Pancreas (tissue), 10 donors: ENCODE measurements at regions not wholly inside any gene's neighbourhood (a gene's known extent, or its start where the extent isn't known, plus 50 kb on each side); places are given as distances from the start of the nearest gene placed in this dataset.
"Not testable (repeated sequence)": the region's sequence is repeated elsewhere in the genome, so short reads cannot be mapped to it uniquely, and the experiment has no call there.

Experiments used
- ATAC-seq, 4 donors: fragments of 200-7000 bp; cut with Tn5 transposase; one replicate each; pipeline versions ENCODE4 v1.8.0 to v1.9.1; 2020; ENCODE audit warnings: mild to moderate bottlenecking in 4 of 4, moderate library complexity in 4 of 4
- DNase-seq, 6 donors: peaks; one replicate each; pipeline ENCODE4 v3.0.0-alpha.2; 2020
- FAIRE-seq: peaks from 2 replicates; lab custom pipeline; 2012; peaks lifted over from hg19 to GRCh38; lab: Jason Lieb, UNC
- H3K27ac ChIP-seq, 4 donors: fragments of 200-600 bp; sonication (generic); 1 replicate in 3 of 4; 2 replicates in 1 of 4; pipeline versions ENCODE4 v1.5.0 to v1.8.0; 2020
- H3K27me3 ChIP-seq, 4 donors: fragments of 200-600 bp; one replicate each; pipeline ENCODE4 v1.8.0; 2021
- H3K36me3 ChIP-seq, 3 donors: fragments of 200-600 bp; sonication (generic) in 1 of 3; one replicate each; pipeline versions ENCODE4 v1.5.0 to v1.8.0; 2020 to 2021
- H3K4me1 ChIP-seq, 3 donors: fragments of 200-600 bp; one replicate each; pipeline ENCODE4 v1.8.0; 2021
- H3K4me3 ChIP-seq, 4 donors: fragments of 200-600 bp; sonication (generic) in 2 of 4; one replicate each; pipeline versions ENCODE4 v1.5.0 to v1.8.0; 2020 to 2021
- H3K9me3 ChIP-seq, 4 donors: fragments of 200-600 bp; one replicate each; pipeline ENCODE4 v1.8.0; 2021
- WGBS, 2 donors: extraction: QIAGEN DNeasy Blood & Tissue Kit; methylation state at CpG; one replicate each; pipeline ENCODE4 v1.1.7; 2013; 5-methylcytosine and 5-hydroxymethylcytosine counted together
- intact Hi-C, 3 donors: fragments of 100-400 bp; cut with DNase I; formaldehyde crosslinking; loops; one replicate each; pipeline versions ENCODE4 v1.11.1 to v1.14.2; 2022
- donor health status: healthy with polysubstance abuse.
- donor health status: DM: no; HTN: no; CAD: no; lungs with moderate emphysema.
- donor health status: DM: no; HTN: no; CAD: no.
- donor health status: control.
- donor health status: control.
- donor health status: Bipolar disorder and iron deficiency.
- donor health status: DM: yes; HTN: yes; CAD: no.
- donor health status: DM: no; HTN: no; CAD: no.
- donor health status: DM: no; HTN: no; CAD: no.
- donor health status: DM: yes; HTN: yes; CAD: no.

DNA sequence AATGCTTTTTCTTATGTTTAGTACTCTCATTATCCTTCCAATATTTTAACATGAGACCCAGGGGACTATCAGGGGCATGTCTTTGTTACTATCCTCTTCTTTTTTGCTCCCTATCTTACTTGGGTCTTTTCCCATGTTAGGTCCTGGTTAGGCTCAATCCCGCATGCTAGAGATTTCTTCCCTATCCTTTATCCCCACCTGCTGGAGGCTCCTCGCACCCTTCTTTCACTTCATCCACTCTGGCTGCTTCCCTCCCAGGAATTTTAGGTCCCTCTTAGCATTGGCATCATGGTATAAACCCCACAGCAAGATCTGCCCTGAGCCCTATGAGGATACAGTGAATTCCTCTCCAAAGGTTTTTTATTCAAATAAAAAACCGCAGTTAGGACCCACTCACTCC lies 567.3 kb downstream of the ANKRD30B start:
- H3K36me3 ChIP-seq, ATAC-seq, H3K27me3 ChIP-seq, DNase-seq, H3K4me3 ChIP-seq, FAIRE-seq, H3K9me3 ChIP-seq, H3K27ac ChIP-seq, intact Hi-C loops, H3K4me1 ChIP-seq: not testable (repeated sequence)
- 20 to 50% methylated on average over 3 of the region's 3 CpGs for WGBS, 2 donors

GRCh38 chr18:15318655-15319054 lies 570.7 kb downstream of the ANKRD30B start:
- H3K4me1 ChIP-seq, DNase-seq, ATAC-seq, H3K27me3 ChIP-seq, H3K27ac ChIP-seq, H3K4me3 ChIP-seq, H3K9me3 ChIP-seq, H3K36me3 ChIP-seq, intact Hi-C loops: not testable (repeated sequence)
- FAIRE-seq = peak; percentile 97

DNA sequence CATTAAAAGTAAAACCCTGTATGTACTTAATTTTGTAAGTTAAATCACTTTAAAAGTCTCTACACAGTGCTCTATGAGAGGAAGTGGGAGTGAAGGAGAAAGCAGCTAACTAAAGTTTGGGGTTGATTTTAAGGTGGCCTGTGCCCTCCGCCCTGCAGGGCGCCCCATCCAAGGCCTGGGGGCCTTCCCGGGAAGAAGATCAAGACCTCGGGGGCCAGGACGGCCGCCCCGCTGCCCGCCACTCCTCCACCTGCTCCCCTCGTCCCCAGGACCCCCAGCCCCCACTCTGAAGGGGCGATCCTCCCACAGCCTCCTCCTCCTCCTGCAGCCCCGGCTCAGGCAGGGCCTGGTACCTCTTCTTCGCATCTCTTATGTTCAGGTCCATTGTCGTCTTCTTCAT lies 581.7 kb downstream of the ANKRD30B start:
- ATAC-seq, DNase-seq: not testable (repeated sequence)
- WGBS, 2 donors = 60 to 65% methylated on average over 5 to 10 of the region's 13 CpGs

GRCh38 chr18:15330149-15330548 lies 582.2 kb downstream of the ANKRD30B start:
- intact Hi-C loops, H3K36me3 ChIP-seq, FAIRE-seq, ATAC-seq, H3K4me1 ChIP-seq, H3K4me3 ChIP-seq, H3K27ac ChIP-seq, H3K9me3 ChIP-seq, H3K27me3 ChIP-seq: not testable (repeated sequence)
- DNase-seq = peak in 2 of 6 donors; percentile 47 to 49
- WGBS, 2 donors = 72 to 79% methylated on average over 20 of the region's 20 CpGs

More for the DNA sequence above, 581.7 kb downstream of the ANKRD30B start:
- intact Hi-C loops, H3K27me3 ChIP-seq, H3K36me3 ChIP-seq, FAIRE-seq, H3K4me3 ChIP-seq, H3K27ac ChIP-seq, H3K4me1 ChIP-seq, H3K9me3 ChIP-seq: not testable (repeated sequence)

DNA sequence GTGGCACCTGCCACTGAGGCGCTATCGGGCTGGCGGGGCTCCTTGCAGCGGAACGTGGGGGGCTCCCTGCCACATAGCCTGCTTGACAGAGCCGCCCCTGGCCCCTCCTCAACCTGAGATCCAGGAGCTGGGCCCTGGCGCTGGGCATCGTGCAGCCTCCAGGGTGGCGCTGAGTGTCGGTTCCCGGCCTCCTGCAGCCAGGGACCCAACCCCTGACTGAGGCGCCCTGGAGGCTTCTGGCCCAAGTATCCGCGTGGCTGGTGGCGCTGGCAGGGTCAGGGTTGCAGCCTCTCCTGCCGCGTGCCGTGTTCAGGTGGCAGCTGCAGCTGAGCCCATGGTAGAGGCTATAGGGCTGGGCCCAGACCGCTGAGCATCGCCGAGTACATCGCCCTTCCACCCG lies 582.6 kb downstream of the ANKRD30B start:
- DNase-seq = peak in 2 of 6 donors; percentile 39 to 58
- H3K27me3 ChIP-seq, ATAC-seq, H3K36me3 ChIP-seq, H3K9me3 ChIP-seq, FAIRE-seq, H3K4me1 ChIP-seq, H3K4me3 ChIP-seq, H3K27ac ChIP-seq, intact Hi-C loops: not testable (repeated sequence)
- 84 to 85% methylated on average over 23 of the region's 23 CpGs for WGBS, 2 donors

GRCh38 chr18:15375671-15376070 lies 627.7 kb downstream of the ANKRD30B start:
- H3K36me3 ChIP-seq, intact Hi-C loops, H3K4me3 ChIP-seq, H3K9me3 ChIP-seq, DNase-seq, H3K27ac ChIP-seq, H3K27me3 ChIP-seq, H3K4me1 ChIP-seq, ATAC-seq, FAIRE-seq: not testable (repeated sequence)
- 64 to 65% methylated on average over 4 of the region's 4 CpGs for WGBS, 2 donors

DNA sequence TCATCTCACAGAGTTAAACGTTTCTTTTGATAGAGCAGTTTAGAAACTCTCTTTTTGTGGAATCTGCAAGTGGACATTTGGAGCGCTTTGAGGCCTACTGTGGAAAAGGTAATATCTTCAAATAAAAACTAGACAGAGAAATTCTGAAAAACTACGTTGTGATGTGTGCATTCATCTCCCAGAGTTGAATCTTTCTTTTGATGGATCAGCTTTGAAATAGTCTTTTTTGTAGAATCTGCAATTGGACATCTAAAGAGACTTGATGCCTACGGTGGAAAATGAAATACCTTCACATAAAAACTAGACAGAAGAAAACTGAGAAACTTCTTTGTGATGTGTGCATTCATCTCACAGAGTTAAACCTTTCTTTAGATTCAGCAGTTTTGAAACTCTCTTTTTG lies 659.9 kb downstream of the ANKRD30B start:
- not testable (repeated sequence) for DNase-seq

More for the DNA sequence above, 659.9 kb downstream of the ANKRD30B start:
- H3K4me3 ChIP-seq, H3K36me3 ChIP-seq, H3K9me3 ChIP-seq, H3K4me1 ChIP-seq, ATAC-seq, intact Hi-C loops, FAIRE-seq, H3K27me3 ChIP-seq, H3K27ac ChIP-seq: not testable (repeated sequence)
- 37 to 39% methylated on average over 4 of the region's 4 CpGs for WGBS, 2 donors
